ENCODE measurements at regions not wholly inside any gene's neighbourhood (a gene's known extent, or its start where the extent isn't known, plus 50 kb on each side); places are given as distances from the start of the nearest gene placed in this dataset.

- H3K9ac ChIP-seq (ENCODE audit: low read length) = no peak overlapping the region
- no peaks in the 10 kb centered on the region for H3K4me1 ChIP-seq (ENCODE audit: control insufficient read depth, insufficient read depth, low read length)
- no peaks in the 10 kb centered on the region for H3K36me3 ChIP-seq (ENCODE audit: control insufficient read depth, insufficient read depth, low read length)
- no peaks in the 10 kb centered on the region for H3K27me3 ChIP-seq (ENCODE audit: control insufficient read depth, insufficient read depth, low read length)
- no peak overlapping the region for H3K4me3 ChIP-seq (ENCODE audit: low read length)
- no peaks in the 10 kb centered on the region for H3K9me3 ChIP-seq (ENCODE audit: control insufficient read depth, low read length)
Measured at GRCh38 chr7:27395626-27396025, 153.0 kb downstream of the EVX1 start.

GRCh38 chr7:27397503-27397902, 154.9 kb downstream of the EVX1 start:
- no peak overlapping the region for H3K9ac ChIP-seq (ENCODE audit: low read length)
- H3K36me3 ChIP-seq (ENCODE audit: control insufficient read depth, insufficient read depth, low read length) = no peaks in the 10 kb centered on the region
- no peaks in the 10 kb centered on the region for H3K4me1 ChIP-seq (ENCODE audit: control insufficient read depth, insufficient read depth, low read length)
- no peaks in the 10 kb centered on the region for H3K27me3 ChIP-seq (ENCODE audit: control insufficient read depth, insufficient read depth, low read length)
- no peaks in the 10 kb centered on the region for H3K9me3 ChIP-seq (ENCODE audit: control insufficient read depth, low read length)
- H3K4me3 ChIP-seq (ENCODE audit: low read length) = no peak overlapping the region

- H3K9ac ChIP-seq (ENCODE audit: low read length) = no peak overlapping the region
- peaks cover 3% of the 10 kb centered on the region for H3K4me1 ChIP-seq (ENCODE audit: control insufficient read depth, insufficient read depth, low read length)
- no peaks in the 10 kb centered on the region for H3K9me3 ChIP-seq (ENCODE audit: control insufficient read depth, low read length)
- H3K4me3 ChIP-seq (ENCODE audit: low read length) = no peak overlapping the region
- H3K27me3 ChIP-seq (ENCODE audit: control insufficient read depth, insufficient read depth, low read length) = no peaks in the 10 kb centered on the region
- H3K36me3 ChIP-seq (ENCODE audit: control insufficient read depth, insufficient read depth, low read length) = no peaks in the 10 kb centered on the region
Measured at GRCh38 chr7:27398851-27399250, 156.2 kb downstream of the EVX1 start.

- Histone ChIP-seq H3K9ac (ENCODE audit: low read length) (no peak overlapping the region), H3K9me3 (ENCODE audit: control insufficient read depth, low read length) (no peaks in the 10 kb centered on the region), H3K4me3 (ENCODE audit: low read length) (no peak overlapping the region), H3K4me1 (ENCODE audit: control insufficient read depth, insufficient read depth, low read length) (peaks cover 13% of the 10 kb centered on the region), H3K36me3 (ENCODE audit: control insufficient read depth, insufficient read depth, low read length) (no peaks in the 10 kb centered on the region), H3K27me3 (ENCODE audit: control insufficient read depth, insufficient read depth, low read length) (no peaks in the 10 kb centered on the region)
Measured at GRCh38 chr7:27399791-27400567, 157.4 kb downstream of the EVX1 start.

GRCh38 chr7:27405780-27406179, 163.2 kb downstream of the EVX1 start:
- Histone ChIP-seq H3K9ac (ENCODE audit: low read length) (no peak overlapping the region), H3K4me3 (ENCODE audit: low read length) (no peak overlapping the region), H3K27me3 (ENCODE audit: control insufficient read depth, insufficient read depth, low read length) (no peaks in the 10 kb centered on the region), H3K9me3 (ENCODE audit: control insufficient read depth, low read length) (no peaks in the 10 kb centered on the region), H3K4me1 (ENCODE audit: control insufficient read depth, insufficient read depth, low read length) (peaks cover 13% of the 10 kb centered on the region), H3K36me3 (ENCODE audit: control insufficient read depth, insufficient read depth, low read length) (no peaks in the 10 kb centered on the region)

- Histone ChIP-seq H3K9me3 (ENCODE audit: control insufficient read depth, low read length) (no peaks in the 10 kb centered on the region), H3K4me3 (ENCODE audit: low read length) (no peak overlapping the region), H3K27me3 (ENCODE audit: control insufficient read depth, insufficient read depth, low read length) (no peaks in the 10 kb centered on the region), H3K9ac (ENCODE audit: low read length) (no peak overlapping the region), H3K4me1 (ENCODE audit: control insufficient read depth, insufficient read depth, low read length) (peaks cover 7% of the 10 kb centered on the region), H3K36me3 (ENCODE audit: control insufficient read depth, insufficient read depth, low read length) (no peaks in the 10 kb centered on the region)
Measured at GRCh38 chr7:27409311-27409710, 166.7 kb downstream of the EVX1 start.

- no peak overlapping the region for H3K9ac ChIP-seq (ENCODE audit: low read length)
Measured at GRCh38 chr7:27409776-27410175, 167.2 kb downstream of the EVX1 start.

GRCh38 chr7:27410812-27411544, 168.4 kb downstream of the EVX1 start:
- Histone ChIP-seq H3K27me3 (ENCODE audit: control insufficient read depth, insufficient read depth, low read length) (no peaks in the 10 kb centered on the region), H3K4me3 (ENCODE audit: low read length) (no peak overlapping the region), H3K9me3 (ENCODE audit: control insufficient read depth, low read length) (no peaks in the 10 kb centered on the region), H3K4me1 (ENCODE audit: control insufficient read depth, insufficient read depth, low read length) (no peaks in the 10 kb centered on the region), H3K36me3 (ENCODE audit: control insufficient read depth, insufficient read depth, low read length) (no peaks in the 10 kb centered on the region), H3K9ac (ENCODE audit: low read length) (no peak overlapping the region)

More at GRCh38 chr7:27409776-27410175, 167.2 kb downstream of the EVX1 start:
- H3K27me3 ChIP-seq (ENCODE audit: control insufficient read depth, insufficient read depth, low read length) = no peaks in the 10 kb centered on the region
- no peak overlapping the region for H3K4me3 ChIP-seq (ENCODE audit: low read length)
- H3K36me3 ChIP-seq (ENCODE audit: control insufficient read depth, insufficient read depth, low read length) = no peaks in the 10 kb centered on the region
- H3K9me3 ChIP-seq (ENCODE audit: control insufficient read depth, low read length) = no peaks in the 10 kb centered on the region
- peaks cover 2% of the 10 kb centered on the region for H3K4me1 ChIP-seq (ENCODE audit: control insufficient read depth, insufficient read depth, low read length)

- H3K9ac ChIP-seq (ENCODE audit: low read length) = no peak overlapping the region
- no peaks in the 10 kb centered on the region for H3K4me1 ChIP-seq (ENCODE audit: control insufficient read depth, insufficient read depth, low read length)
- no peaks in the 10 kb centered on the region for H3K9me3 ChIP-seq (ENCODE audit: control insufficient read depth, low read length)
- no peak overlapping the region for H3K4me3 ChIP-seq (ENCODE audit: low read length)
- no peaks in the 10 kb centered on the region for H3K27me3 ChIP-seq (ENCODE audit: control insufficient read depth, insufficient read depth, low read length)
- H3K36me3 ChIP-seq (ENCODE audit: control insufficient read depth, insufficient read depth, low read length) = no peaks in the 10 kb centered on the region
Measured at GRCh38 chr7:27412164-27412563, 169.6 kb downstream of the EVX1 start.

GRCh38 chr7:27418541-27418940, 175.9 kb downstream of the EVX1 start:
- Histone ChIP-seq H3K36me3 (ENCODE audit: control insufficient read depth, insufficient read depth, low read length) (no peaks in the 10 kb centered on the region), H3K27me3 (ENCODE audit: control insufficient read depth, insufficient read depth, low read length) (no peaks in the 10 kb centered on the region), H3K9ac (ENCODE audit: low read length) (no peak overlapping the region), H3K4me1 (ENCODE audit: control insufficient read depth, insufficient read depth, low read length) (peaks cover 35% of the 10 kb centered on the region), H3K9me3 (ENCODE audit: control insufficient read depth, low read length) (no peaks in the 10 kb centered on the region), H3K4me3 (ENCODE audit: low read length) (no peak overlapping the region)

- H3K36me3 ChIP-seq (ENCODE audit: control insufficient read depth, insufficient read depth, low read length) = no peaks in the 10 kb centered on the region
- no peak overlapping the region for H3K9ac ChIP-seq (ENCODE audit: low read length)
- no peaks in the 10 kb centered on the region for H3K9me3 ChIP-seq (ENCODE audit: control insufficient read depth, low read length)
- peaks cover 40% of the 10 kb centered on the region for H3K4me1 ChIP-seq (ENCODE audit: control insufficient read depth, insufficient read depth, low read length)
- no peak overlapping the region for H3K4me3 ChIP-seq (ENCODE audit: low read length)
- H3K27me3 ChIP-seq (ENCODE audit: control insufficient read depth, insufficient read depth, low read length) = no peaks in the 10 kb centered on the region
Measured at GRCh38 chr7:27419581-27420177, 177.1 kb downstream of the EVX1 start.

GRCh38 chr7:27420702-27421101, 178.1 kb downstream of the EVX1 start:
- Histone ChIP-seq H3K36me3 (ENCODE audit: control insufficient read depth, insufficient read depth, low read length) (no peaks in the 10 kb centered on the region), H3K9me3 (ENCODE audit: control insufficient read depth, low read length) (no peaks in the 10 kb centered on the region), H3K4me1 (ENCODE audit: control insufficient read depth, insufficient read depth, low read length) (peaks cover 48% of the 10 kb centered on the region), H3K27me3 (ENCODE audit: control insufficient read depth, insufficient read depth, low read length) (no peaks in the 10 kb centered on the region), H3K4me3 (ENCODE audit: low read length) (no peak overlapping the region), H3K9ac (ENCODE audit: low read length) (no peak overlapping the region)

Measured in mucosa of stomach (tissue), 1 donor.